ENCODE measurements at regions not wholly inside any gene's neighbourhood (a gene's known extent, or its start where the extent isn't known, plus 50 kb on each side); places are given as distances from the start of the nearest gene placed in this dataset.

- TF ChIP-seq, protein P1, sequence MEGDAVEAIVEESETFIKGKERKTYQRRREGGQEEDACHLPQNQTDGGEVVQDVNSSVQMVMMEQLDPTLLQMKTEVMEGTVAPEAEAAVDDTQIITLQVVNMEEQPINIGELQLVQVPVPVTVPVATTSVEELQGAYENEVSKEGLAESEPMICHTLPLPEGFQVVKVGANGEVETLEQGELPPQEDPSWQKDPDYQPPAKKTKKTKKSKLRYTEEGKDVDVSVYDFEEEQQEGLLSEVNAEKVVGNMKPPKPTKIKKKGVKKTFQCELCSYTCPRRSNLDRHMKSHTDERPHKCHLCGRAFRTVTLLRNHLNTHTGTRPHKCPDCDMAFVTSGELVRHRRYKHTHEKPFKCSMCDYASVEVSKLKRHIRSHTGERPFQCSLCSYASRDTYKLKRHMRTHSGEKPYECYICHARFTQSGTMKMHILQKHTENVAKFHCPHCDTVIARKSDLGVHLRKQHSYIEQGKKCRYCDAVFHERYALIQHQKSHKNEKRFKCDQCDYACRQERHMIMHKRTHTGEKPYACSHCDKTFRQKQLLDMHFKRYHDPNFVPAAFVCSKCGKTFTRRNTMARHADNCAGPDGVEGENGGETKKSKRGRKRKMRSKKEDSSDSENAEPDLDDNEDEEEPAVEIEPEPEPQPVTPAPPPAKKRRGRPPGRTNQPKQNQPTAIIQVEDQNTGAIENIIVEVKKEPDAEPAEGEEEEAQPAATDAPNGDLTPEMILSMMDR (IDR thresholded peaks at IDR 0.05), result no peak
- TF ChIP-seq EP300 (IDR thresholded peaks at IDR 0.05), result no peak
Measured at GRCh38 chr1:62988867-62989266, 204.9 kb downstream of the ATG4C start.
